RWPE1 (cell line): ENCODE measurements at regions not wholly inside any gene's neighbourhood (a gene's known extent, or its start where the extent isn't known, plus 50 kb on each side); places are given as distances from the start of the nearest gene placed in this dataset.

Experiments
- CTCF ChIA-PET: fragments of 350-600 bp; sonication (Branson Sonifier 250); formaldehyde crosslinking; extraction: SDS; loops from one replicate; lab custom pipeline; 2021; lab: Yijun Ruan, JAX
- POLR2A ChIA-PET: fragments of 400-600 bp; formaldehyde crosslinking; extraction: SDS; loops from one replicate; lab custom pipeline; 2020; ENCODE audit warnings: antibody characterized with exemption; ENCODE audit not compliant: low non-redundant PET; lab: Yijun Ruan, JAX
- DNase-seq: peaks from one replicate; pipeline ENCODE4 v3.0.0; 2012; ENCODE audit warnings: low spot score
- H3K27ac ChIP-seq: fragments of 450-650 bp; 2 replicates; pipeline ENCODE4 v1.5.1; 2017
- CTCF ChIP-seq: fragments of 450-650 bp; conservative IDR thresholded peaks from 2 replicates; pipeline ENCODE4 v1.5.1; 2017; ENCODE audit warnings: low read depth, mild to moderate bottlenecking

- POLR2A ChIA-PET: no interaction called here
- no peak for DNase-seq
- TF ChIP-seq CTCF: no peak
- H3K27ac ChIP-seq: no peak overlapping the region
- CTCF ChIA-PET: no interaction called here
These were observed 331.9 kb upstream of the NR3C2 start for GRCh38 chr4:148774134-148774533.

GRCh38 chr4:148773313-148773712 lies 331.1 kb upstream of the NR3C2 start:
- ChIA-PET POLR2A (no interaction called here), CTCF (no interaction called here)
- TF ChIP-seq CTCF: no peak
- no peak overlapping the region for H3K27ac ChIP-seq
- no peak for DNase-seq

- ChIA-PET CTCF (no interaction called here), POLR2A (no interaction called here)
- H3K27ac ChIP-seq: no peak overlapping the region
- no peak for TF ChIP-seq CTCF
- no peak for DNase-seq
These were observed 328.6 kb upstream of the NR3C2 start for GRCh38 chr4:148770848-148771247.

- POLR2A ChIA-PET: no interaction called here
- CTCF ChIA-PET: no interaction called here
- no peak overlapping the region for H3K27ac ChIP-seq
- no peak for DNase-seq
- TF ChIP-seq CTCF: no peak
These were observed 328.2 kb upstream of the NR3C2 start for GRCh38 chr4:148770377-148770776.

- TF ChIP-seq CTCF: no peak
- POLR2A ChIA-PET: no interaction called here
- CTCF ChIA-PET: no interaction called here
- DNase-seq: no peak
- H3K27ac ChIP-seq: no peak overlapping the region
These were observed 322.5 kb upstream of the NR3C2 start for GRCh38 chr4:148764720-148765119.

DNA sequence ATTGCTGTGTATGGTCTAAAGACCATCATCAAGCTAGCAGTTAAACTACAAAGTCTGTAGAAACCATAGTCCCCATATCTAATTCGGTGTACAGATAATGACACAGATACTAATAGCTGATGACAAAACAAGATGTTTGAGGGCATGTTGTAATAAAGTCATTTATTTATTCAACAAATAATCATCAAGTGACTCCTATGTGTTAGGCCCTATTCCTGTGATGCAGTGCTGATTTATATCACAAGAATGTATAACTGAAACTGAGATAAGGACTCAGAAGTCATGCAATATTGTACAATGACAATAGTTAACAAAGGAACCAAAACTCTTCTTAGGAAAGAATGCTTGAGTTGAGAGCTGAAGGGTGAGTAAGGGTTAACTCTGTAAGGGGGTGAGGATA lies 315.0 kb upstream of the NR3C2 start:
- H3K27ac ChIP-seq: no peak overlapping the region
- DNase-seq: no peak
- CTCF ChIA-PET: no interaction called here
- no peak for TF ChIP-seq CTCF
- POLR2A ChIA-PET: no interaction called here

GRCh38 chr4:148749403-148749802 lies 307.2 kb upstream of the NR3C2 start:
- CTCF ChIA-PET: no interaction called here
- H3K27ac ChIP-seq: no peak overlapping the region
- DNase-seq: no peak
- POLR2A ChIA-PET: no interaction called here
- TF ChIP-seq CTCF: no peak
